ENCODE measurements at regions not wholly inside any gene's neighbourhood (a gene's known extent, or its start where the extent isn't known, plus 50 kb on each side); places are given as distances from the start of the nearest gene placed in this dataset.

DNA sequence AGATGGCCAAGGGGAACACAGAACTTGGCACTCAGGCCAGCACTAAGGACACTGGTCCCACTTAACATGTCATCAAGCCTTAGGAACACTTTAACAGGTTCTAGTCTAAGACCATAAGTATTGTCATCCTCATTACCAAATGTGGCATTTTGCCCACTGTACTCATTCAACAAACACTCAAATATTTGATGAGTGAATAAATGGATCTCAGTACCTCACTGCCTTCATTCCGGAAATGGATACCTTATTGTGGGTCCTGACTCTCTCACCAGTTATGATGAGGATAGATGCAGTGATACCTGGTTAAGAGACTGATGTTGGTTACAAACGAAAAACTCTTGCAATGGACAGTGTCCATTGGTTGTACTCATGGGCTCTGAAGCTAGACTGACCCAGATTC, 455.2 kb upstream of the DYNLRB2 start:
- no peak for DNase-seq
- ATAC-seq: no peak
- no peak overlapping the region for H3K27ac ChIP-seq

GRCh38 chr16:80084614-80085013, 456.2 kb upstream of the DYNLRB2 start:
- no peaks in the 10 kb centered on the region for H3K9me3 ChIP-seq
- H3K36me3 ChIP-seq (ENCODE audit: insufficient read depth in 1 of 2, low read depth in 1 of 2): no peaks in the 10 kb centered on the region
- TF ChIP-seq CTCF (IDR thresholded peaks at IDR 0.05): peak; percentile 61
- 12 to 23% (median 14%) methylated on average over 5 of the region's 5 CpGs for WGBS, 3 donors
- H3K4me3 ChIP-seq: no peak overlapping the region
- DNase-seq: peak; percentile 13 to 50
- intact Hi-C loops (cut with DNase I): loop anchor here in 1 of 2 donors (5.0 to 10.0 kb wide), 2 partner anchors 310 to 482 kb away; partner anchors contain the start of gene MAF
- ATAC-seq: peak; percentile 67 to 89 (median 78)
- no peaks in the 10 kb centered on the region for H3K4me1 ChIP-seq
- no peak overlapping the region for H3K27ac ChIP-seq
- H3K27me3 ChIP-seq (ENCODE audit: insufficient read depth in 3 of 3, low read length in 2 of 3): no peaks in the 10 kb centered on the region

More for the DNA sequence above, 455.2 kb upstream of the DYNLRB2 start:
- Histone ChIP-seq H3K4me1 (no peaks in the 10 kb centered on the region), H3K4me3 (no peak overlapping the region), H3K36me3 (ENCODE audit: insufficient read depth in 1 of 2, low read depth in 1 of 2) (no peaks in the 10 kb centered on the region), H3K9me3 (no peaks in the 10 kb centered on the region), H3K27me3 (ENCODE audit: insufficient read depth in 3 of 3, low read length in 2 of 3) (no peaks in the 10 kb centered on the region)
- WGBS, 3 donors: 90 to 94% (median 90%) methylated on average over 2 of the region's 2 CpGs
- intact Hi-C loops (cut with DNase I): loop anchor here in 1 of 2 donors (10.0 kb wide), 1 partner anchor 311 kb away; no protein-coding TSS in a partner anchor
- TF ChIP-seq CTCF (IDR thresholded peaks at IDR 0.05): no peak

GRCh38 chr16:80084163-80084562, 456.6 kb upstream of the DYNLRB2 start:
- no peak for TF ChIP-seq CTCF (IDR thresholded peaks at IDR 0.05)
- no peak overlapping the region for H3K27ac ChIP-seq
- H3K36me3 ChIP-seq (ENCODE audit: insufficient read depth in 1 of 2, low read depth in 1 of 2): no peaks in the 10 kb centered on the region
- H3K4me1 ChIP-seq: no peaks in the 10 kb centered on the region
- ATAC-seq (peak in 3 of 4 donors; percentile 13 to 40 (median 39)), DNase-seq (no peak)
- no peaks in the 10 kb centered on the region for H3K9me3 ChIP-seq
- H3K27me3 ChIP-seq (ENCODE audit: insufficient read depth in 3 of 3, low read length in 2 of 3): no peaks in the 10 kb centered on the region
- WGBS, 3 donors: 84 to 94% (median 87%) methylated on average over 3 of the region's 3 CpGs
- intact Hi-C loops (cut with DNase I): loop anchor here in 1 of 2 donors (5.0 to 10.0 kb wide), 2 partner anchors 309 to 482 kb away; partner anchors contain the start of gene MAF
- H3K4me3 ChIP-seq: no peak overlapping the region

DNA sequence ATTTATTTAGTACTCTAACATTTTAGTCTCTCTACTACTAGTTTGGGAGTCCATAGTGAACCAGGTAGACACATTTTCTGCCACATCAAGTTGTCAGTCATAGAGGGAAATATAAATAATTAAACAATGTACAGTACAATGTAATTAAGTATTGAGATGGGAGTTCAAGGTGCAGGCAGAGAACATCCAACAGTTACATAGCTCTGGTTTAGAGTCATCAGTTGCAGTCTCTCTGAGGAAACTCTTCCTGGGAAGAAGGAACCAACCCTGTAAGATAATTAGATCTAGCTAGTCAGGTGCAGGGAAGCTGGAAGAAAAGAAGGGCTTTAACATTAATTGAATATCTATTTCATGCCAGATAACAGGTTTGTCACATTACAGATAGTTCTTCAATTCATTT, 457.9 kb upstream of the DYNLRB2 start:
- no peaks in the 10 kb centered on the region for H3K4me1 ChIP-seq
- ATAC-seq (no peak), DNase-seq (no peak)
- H3K27ac ChIP-seq: no peak overlapping the region
- H3K36me3 ChIP-seq (ENCODE audit: insufficient read depth in 1 of 2, low read depth in 1 of 2): no peaks in the 10 kb centered on the region
- no peaks in the 10 kb centered on the region for H3K9me3 ChIP-seq
- H3K27me3 ChIP-seq (ENCODE audit: insufficient read depth in 3 of 3, low read length in 2 of 3): no peaks in the 10 kb centered on the region
- TF ChIP-seq CTCF (IDR thresholded peaks at IDR 0.05): no peak
- intact Hi-C loops (cut with DNase I): loop anchor here in 1 of 2 donors (5.0 to 10.0 kb wide), 2 partner anchors 308 to 481 kb away; partner anchors contain the start of gene MAF
- no peak overlapping the region for H3K4me3 ChIP-seq

GRCh38 chr16:80081846-80082245, 458.9 kb upstream of the DYNLRB2 start:
- no peak overlapping the region for H3K4me3 ChIP-seq
- H3K27me3 ChIP-seq (ENCODE audit: insufficient read depth in 3 of 3, low read length in 2 of 3): no peaks in the 10 kb centered on the region
- H3K4me1 ChIP-seq: no peaks in the 10 kb centered on the region
- intact Hi-C loops (cut with DNase I): loop anchor here in 1 of 2 donors (5.0 to 10.0 kb wide), 2 partner anchors 307 to 480 kb away; partner anchors contain the start of gene MAF
- no peak for TF ChIP-seq CTCF (IDR thresholded peaks at IDR 0.05)
- DNase-seq (no peak), ATAC-seq (no peak)
- H3K27ac ChIP-seq: no peak overlapping the region
- H3K9me3 ChIP-seq: no peaks in the 10 kb centered on the region
- 53 to 58% (median 58%) methylated on average over 5 of the region's 5 CpGs for WGBS, 3 donors
- H3K36me3 ChIP-seq (ENCODE audit: insufficient read depth in 1 of 2, low read depth in 1 of 2): no peaks in the 10 kb centered on the region
